DND-41 (cell line): ENCODE measurements at regions not wholly inside any gene's neighbourhood (a gene's known extent, or its start where the extent isn't known, plus 50 kb on each side); places are given as distances from the start of the nearest gene placed in this dataset.

Experiments used
- ATAC-seq: fragments of 200-7000 bp; cut with Tn5 transposase; 3 replicates; pipeline ENCODE4 v1.9.1; 2021; ENCODE audit warnings: low read depth; ENCODE audit not compliant: insufficient read depth
- DNase-seq: peaks from one replicate; pipeline ENCODE4 v3.0.0-alpha.2; 2020
- H2AFZ ChIP-seq: 2 replicates; pipeline ENCODE4 v1.6.0; 2012; ENCODE audit warnings: low read depth, low read length
- H3K27ac ChIP-seq: 2 replicates; pipeline ENCODE4 v1.5.1; 2012; ENCODE audit warnings: low read length, inconsistent platforms
- H3K27me3 ChIP-seq: fragments of 200-600 bp; sonication (generic); 2 replicates; pipeline ENCODE4 v1.6.0; 2012; ENCODE audit warnings: low read length, mild to moderate bottlenecking, inconsistent platforms; ENCODE audit not compliant: insufficient read depth, poor library complexity
- H3K36me3 ChIP-seq: 2 replicates; pipeline ENCODE4 v1.5.1; 2012; ENCODE audit warnings: low read length, inconsistent platforms; ENCODE audit not compliant: insufficient read depth
- H3K4me1 ChIP-seq: 2 replicates; pipeline ENCODE4 v1.5.1; 2012; ENCODE audit warnings: mild to moderate bottlenecking, low read length; ENCODE audit not compliant: insufficient read depth
- H3K4me2 ChIP-seq: 2 replicates; pipeline ENCODE4 v1.6.0; 2012; ENCODE audit warnings: mild to moderate bottlenecking, moderate library complexity, low read length, inconsistent platforms; ENCODE audit not compliant: insufficient read depth
- H3K4me3 ChIP-seq, 2 experiments: fragments of 200-600 bp in 1 of 2; shearing (Covaris generic) in 1 of 2; 2 replicates each; pipeline ENCODE4 v1.5.1; 2012 to 2016; ENCODE audit warnings: inconsistent platforms in 2 of 2, low read length in 2 of 2, mild to moderate bottlenecking in 2 of 2, low read depth in 1 of 2, moderate library complexity in 1 of 2
- H3K79me2 ChIP-seq: 2 replicates; pipeline ENCODE4 v1.6.0; 2012; ENCODE audit warnings: low read length, inconsistent platforms; ENCODE audit not compliant: insufficient read depth
- H3K9ac ChIP-seq: 2 replicates; pipeline ENCODE4 v1.6.0; 2012; ENCODE audit warnings: low read depth, mild to moderate bottlenecking, inconsistent platforms, low read length, moderate library complexity
- H3K9me3 ChIP-seq: 2 replicates; pipeline ENCODE4 v1.5.1; 2012; ENCODE audit warnings: low read length, moderate library complexity, mild to moderate bottlenecking, inconsistent platforms; ENCODE audit not compliant: insufficient read depth, severe bottlenecking
- H4K20me1 ChIP-seq: 2 replicates; pipeline ENCODE4 v1.6.0; 2012; ENCODE audit warnings: low read length; ENCODE audit not compliant: insufficient read depth
- CTCF ChIP-seq: IDR thresholded peaks from 2 replicates; pipeline ENCODE4 v1.5.1; 2012; ENCODE audit warnings: borderline replicate concordance, low read length, moderate library complexity, mild to moderate bottlenecking; ENCODE audit not compliant: poor library complexity, severe bottlenecking; ENCODE audit errors: extremely low read depth
- EZH2 ChIP-seq: IDR thresholded peaks from 3 replicates; pipeline ENCODE4 v1.6.1; 2012; ENCODE audit warnings: borderline replicate concordance, low read depth, mild to moderate bottlenecking, moderate library complexity, low read length, inconsistent platforms; ENCODE audit not compliant: severe bottlenecking

DNA sequence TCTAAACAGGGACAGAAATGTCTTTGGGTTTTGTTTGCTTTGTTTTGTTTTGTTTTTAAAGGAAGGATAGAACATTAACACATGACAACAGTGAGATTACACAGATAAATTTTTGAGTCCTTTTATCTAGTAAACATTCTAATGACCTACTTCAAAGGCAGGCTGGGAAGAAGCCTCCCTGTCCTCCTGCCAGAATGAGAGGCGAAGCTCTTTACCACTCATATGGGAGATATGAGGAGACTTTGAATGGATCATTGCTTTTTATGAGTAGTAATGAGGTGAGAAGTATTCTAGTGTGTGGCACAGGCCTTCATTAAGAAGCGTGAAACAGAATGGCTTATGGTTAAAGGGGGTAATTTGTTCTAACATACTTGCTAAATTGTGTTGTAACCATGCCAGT, 172.0 kb downstream of the FBXO8 start:
- Histone ChIP-seq H3K4me1 (no peaks in the 10 kb centered on the region), H3K27ac (no peak overlapping the region), H2AFZ (no peak overlapping the region), H3K9me3 (no peaks in the 10 kb centered on the region), H3K36me3 (no peaks in the 10 kb centered on the region), H4K20me1 (no peaks in the 10 kb centered on the region), H3K79me2 (no peaks in the 10 kb centered on the region), H3K4me2 (no peak overlapping the region), H3K27me3 (peaks cover 11% of the 10 kb centered on the region), H3K9ac (no peak overlapping the region), H3K4me3 (no peak overlapping the region)
- no peak for ATAC-seq
- DNase-seq, result no peak
- TF ChIP-seq CTCF, result no peak
- TF ChIP-seq EZH2, result no peak

GRCh38 chr4:174110180-174110579, 173.3 kb downstream of the FBXO8 start:
- Histone ChIP-seq H3K4me2 (no peak overlapping the region), H3K9me3 (no peaks in the 10 kb centered on the region), H3K4me3 (no peak overlapping the region), H3K79me2 (no peaks in the 10 kb centered on the region), H2AFZ (no peak overlapping the region), H3K36me3 (no peaks in the 10 kb centered on the region), H3K4me1 (no peaks in the 10 kb centered on the region), H4K20me1 (no peaks in the 10 kb centered on the region), H3K27ac (no peak overlapping the region), H3K27me3 (peaks cover 11% of the 10 kb centered on the region), H3K9ac (no peak overlapping the region)
- ATAC-seq (no peak), DNase-seq (no peak)
- no peak for TF ChIP-seq EZH2
- TF ChIP-seq CTCF, result no peak

DNA sequence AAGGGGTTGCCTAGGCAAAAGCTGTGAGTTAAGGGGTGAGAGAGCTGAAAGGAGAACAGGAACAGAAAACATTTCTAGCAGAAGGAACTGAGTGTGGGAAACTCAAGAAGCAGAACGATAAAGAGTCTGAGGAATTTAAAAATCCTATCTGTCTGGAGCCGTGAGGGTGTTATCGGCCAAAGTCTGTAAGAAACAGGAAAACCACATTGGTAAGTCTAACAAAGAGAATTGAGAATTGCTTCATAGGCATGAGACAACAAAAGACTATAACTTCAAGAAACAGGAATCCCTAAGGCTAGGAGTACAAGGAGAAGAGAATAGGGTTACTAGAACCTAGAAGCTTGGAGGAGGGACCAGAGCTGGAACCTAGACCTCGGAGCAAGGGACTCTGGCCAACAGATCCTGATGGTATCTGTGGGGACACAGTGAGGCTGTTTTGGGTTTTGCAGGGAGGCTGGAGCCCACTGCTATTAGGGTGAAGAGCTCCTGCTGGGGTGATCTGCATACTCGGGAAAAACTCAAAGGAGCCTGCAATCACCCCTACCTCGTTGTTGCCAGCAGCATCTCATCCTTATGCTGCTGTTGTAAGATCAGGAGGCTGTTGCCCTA, 175.6 kb downstream of the FBXO8 start:
- no peaks in the 10 kb centered on the region for H3K9me3 ChIP-seq

More for the DNA sequence above, 175.6 kb downstream of the FBXO8 start:
- DNase-seq, result no peak
- Histone ChIP-seq H3K4me2 (no peak overlapping the region), H4K20me1 (no peaks in the 10 kb centered on the region), H3K36me3 (no peaks in the 10 kb centered on the region), H2AFZ (no peak overlapping the region), H3K27me3 (peaks cover 15% of the 10 kb centered on the region), H3K4me1 (no peaks in the 10 kb centered on the region), H3K9ac (no peak overlapping the region), H3K4me3 (no peak overlapping the region), H3K27ac (no peak overlapping the region), H3K79me2 (no peaks in the 10 kb centered on the region)
- TF ChIP-seq EZH2 (no peak), CTCF (no peak)
- ATAC-seq, result no peak; the same call in 2 of the 3 replicates
